ENCODE measurements at regions not wholly inside any gene's neighbourhood (a gene's known extent, or its start where the extent isn't known, plus 50 kb on each side); places are given as distances from the start of the nearest gene placed in this dataset.

DNA sequence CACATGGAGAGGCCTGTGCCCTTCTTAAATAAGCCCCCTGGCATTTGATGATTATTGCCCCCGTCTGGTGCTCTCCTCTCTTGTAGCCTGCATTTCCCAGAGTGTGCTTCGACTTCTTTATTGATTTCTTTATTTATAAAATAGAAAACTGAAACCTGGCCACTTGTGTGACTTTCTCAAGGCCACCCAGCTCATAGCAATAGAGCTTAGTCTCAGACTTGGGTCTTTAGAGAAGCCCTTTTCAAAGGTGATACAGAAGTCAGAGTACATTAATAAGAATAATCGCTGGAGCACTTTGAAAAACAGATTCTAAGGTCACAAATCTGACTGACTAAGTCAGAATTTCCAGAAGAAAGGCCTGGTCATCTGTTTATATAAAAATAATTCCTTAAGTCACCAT is 86.6 kb downstream of the NOC3L start:
- TF ChIP-seq, protein P1, sequence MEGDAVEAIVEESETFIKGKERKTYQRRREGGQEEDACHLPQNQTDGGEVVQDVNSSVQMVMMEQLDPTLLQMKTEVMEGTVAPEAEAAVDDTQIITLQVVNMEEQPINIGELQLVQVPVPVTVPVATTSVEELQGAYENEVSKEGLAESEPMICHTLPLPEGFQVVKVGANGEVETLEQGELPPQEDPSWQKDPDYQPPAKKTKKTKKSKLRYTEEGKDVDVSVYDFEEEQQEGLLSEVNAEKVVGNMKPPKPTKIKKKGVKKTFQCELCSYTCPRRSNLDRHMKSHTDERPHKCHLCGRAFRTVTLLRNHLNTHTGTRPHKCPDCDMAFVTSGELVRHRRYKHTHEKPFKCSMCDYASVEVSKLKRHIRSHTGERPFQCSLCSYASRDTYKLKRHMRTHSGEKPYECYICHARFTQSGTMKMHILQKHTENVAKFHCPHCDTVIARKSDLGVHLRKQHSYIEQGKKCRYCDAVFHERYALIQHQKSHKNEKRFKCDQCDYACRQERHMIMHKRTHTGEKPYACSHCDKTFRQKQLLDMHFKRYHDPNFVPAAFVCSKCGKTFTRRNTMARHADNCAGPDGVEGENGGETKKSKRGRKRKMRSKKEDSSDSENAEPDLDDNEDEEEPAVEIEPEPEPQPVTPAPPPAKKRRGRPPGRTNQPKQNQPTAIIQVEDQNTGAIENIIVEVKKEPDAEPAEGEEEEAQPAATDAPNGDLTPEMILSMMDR (IDR thresholded peaks at IDR 0.05), result no peak
- no peak for TF ChIP-seq EP300 (IDR thresholded peaks at IDR 0.05)
- no peak for TF ChIP-seq POLR2AphosphoS5 (IDR thresholded peaks at IDR 0.05)
- no peak for TF ChIP-seq POLR2A (IDR thresholded peaks at IDR 0.05)

All from gastroesophageal sphincter (tissue), 3 donors.